Psoas muscle (tissue), 7 donors: ENCODE measurements at regions not wholly inside any gene's neighbourhood (a gene's known extent, or its start where the extent isn't known, plus 50 kb on each side); places are given as distances from the start of the nearest gene placed in this dataset.
A peak's percentile ranks its signal among the peaks of the same experiment; 100 is the strongest.

Source experiments
- ATAC-seq, 4 donors: fragments of 200-7000 bp; cut with Tn5 transposase; one replicate each; pipeline ENCODE4 v1.9.1; 2020; ENCODE audit warnings: moderate library complexity in 3 of 4, mild to moderate bottlenecking in 2 of 4
- DNase-seq, 2 donors: peaks; one replicate each; pipeline ENCODE4 v3.0.0-alpha.2; 2020
- H3K27ac ChIP-seq: fragments of 200-600 bp; one replicate; pipeline ENCODE4 v1.8.0; 2022
- H3K27me3 ChIP-seq, 3 donors: fragments of 200-600 bp in 1 of 3; one replicate each; pipeline versions ENCODE4 v1.6.1 to v1.8.0; 2013 to 2022; ENCODE audit warnings: low read length in 2 of 3, mild to moderate bottlenecking in 2 of 3, moderate library complexity in 1 of 3; ENCODE audit not compliant: insufficient read depth in 3 of 3
- H3K36me3 ChIP-seq, 2 donors: fragments of 200-600 bp in 1 of 2; one replicate each; pipeline versions ENCODE4 v1.6.1 to v1.8.0; 2013 to 2022; ENCODE audit warnings: low read depth in 1 of 2, mild to moderate bottlenecking in 1 of 2, moderate library complexity in 1 of 2; ENCODE audit not compliant: insufficient read depth in 1 of 2
- H3K4me1 ChIP-seq: fragments of 200-600 bp; one replicate; pipeline ENCODE4 v1.8.0; 2022
- H3K4me3 ChIP-seq: fragments of 200-600 bp; one replicate; pipeline ENCODE4 v1.8.0; 2022; ENCODE audit warnings: mild to moderate bottlenecking
- H3K9me3 ChIP-seq: fragments of 200-600 bp; one replicate; pipeline ENCODE4 v1.8.0; 2022
- WGBS, 3 donors: extraction: QIAGEN DNeasy Blood & Tissue Kit; methylation state at CpG; one replicate each; pipeline versions ENCODE4 v1.1.6 to v1.1.7; 2013; 5-methylcytosine and 5-hydroxymethylcytosine counted together
- intact Hi-C, 2 donors: fragments of 100-400 bp; cut with DNase I; formaldehyde crosslinking; loops; one replicate each; pipeline versions ENCODE4 v1.11.0 to v1.14.2; 2022
- TF ChIP-seq, protein P1 (sequence below): fragments of 200-600 bp; IDR thresholded peaks from one replicate; pipeline ENCODE4 v1.8.0; 2022; ENCODE audit warnings: antibody characterized with exemption
- donor health status: healthy with polysubstance abuse.
- donor health status: DM: no; HTN: no; CAD: no; lungs with moderate emphysema.
- donor health status: Bipolar disorder and iron deficiency.
- donor health status: healthy.
- donor health status: DM: yes; HTN: yes; CAD: no.
- donor health status: DM: no; HTN: no; CAD: no.
- donor health status: DM: yes; HTN: yes; CAD: no.

DNA sequence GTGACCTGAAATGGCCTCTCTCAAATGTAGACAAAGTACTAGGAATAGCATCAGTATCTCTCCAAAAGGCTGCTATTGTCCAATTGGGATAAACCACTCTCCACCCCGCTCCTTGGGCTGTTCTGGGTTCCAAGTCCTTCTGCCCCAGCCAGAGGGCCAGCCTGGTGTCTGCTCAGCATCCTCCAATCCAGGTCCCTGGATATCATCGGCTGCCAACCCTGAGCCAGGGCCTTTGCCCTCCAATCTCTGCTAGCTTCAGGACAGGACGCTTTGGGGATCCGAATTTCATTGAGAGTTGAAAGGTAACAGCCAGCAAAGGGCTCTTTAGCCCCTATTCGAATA lies 119.3 kb upstream of the ADPGK start:
- intact Hi-C loops, result no loop called here
- TF ChIP-seq, protein P1, sequence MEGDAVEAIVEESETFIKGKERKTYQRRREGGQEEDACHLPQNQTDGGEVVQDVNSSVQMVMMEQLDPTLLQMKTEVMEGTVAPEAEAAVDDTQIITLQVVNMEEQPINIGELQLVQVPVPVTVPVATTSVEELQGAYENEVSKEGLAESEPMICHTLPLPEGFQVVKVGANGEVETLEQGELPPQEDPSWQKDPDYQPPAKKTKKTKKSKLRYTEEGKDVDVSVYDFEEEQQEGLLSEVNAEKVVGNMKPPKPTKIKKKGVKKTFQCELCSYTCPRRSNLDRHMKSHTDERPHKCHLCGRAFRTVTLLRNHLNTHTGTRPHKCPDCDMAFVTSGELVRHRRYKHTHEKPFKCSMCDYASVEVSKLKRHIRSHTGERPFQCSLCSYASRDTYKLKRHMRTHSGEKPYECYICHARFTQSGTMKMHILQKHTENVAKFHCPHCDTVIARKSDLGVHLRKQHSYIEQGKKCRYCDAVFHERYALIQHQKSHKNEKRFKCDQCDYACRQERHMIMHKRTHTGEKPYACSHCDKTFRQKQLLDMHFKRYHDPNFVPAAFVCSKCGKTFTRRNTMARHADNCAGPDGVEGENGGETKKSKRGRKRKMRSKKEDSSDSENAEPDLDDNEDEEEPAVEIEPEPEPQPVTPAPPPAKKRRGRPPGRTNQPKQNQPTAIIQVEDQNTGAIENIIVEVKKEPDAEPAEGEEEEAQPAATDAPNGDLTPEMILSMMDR, result no peak
- no peaks in the 10 kb centered on the region for H3K36me3 ChIP-seq
- no peaks in the 10 kb centered on the region for H3K27me3 ChIP-seq
- DNase-seq, result peak in 1 of 2 donors; percentile 56
- no peaks in the 10 kb centered on the region for H3K9me3 ChIP-seq
- peaks cover 18% of the 10 kb centered on the region for H3K4me1 ChIP-seq
- peak in 2 of 4 donors; percentile 51 to 62 for ATAC-seq
- 18 to 42% (median 19%) methylated on average over 5 of the region's 5 CpGs for WGBS, 3 donors
- no peak overlapping the region for H3K4me3 ChIP-seq
- peak overlapping the region; percentile 33 for H3K27ac ChIP-seq

DNA sequence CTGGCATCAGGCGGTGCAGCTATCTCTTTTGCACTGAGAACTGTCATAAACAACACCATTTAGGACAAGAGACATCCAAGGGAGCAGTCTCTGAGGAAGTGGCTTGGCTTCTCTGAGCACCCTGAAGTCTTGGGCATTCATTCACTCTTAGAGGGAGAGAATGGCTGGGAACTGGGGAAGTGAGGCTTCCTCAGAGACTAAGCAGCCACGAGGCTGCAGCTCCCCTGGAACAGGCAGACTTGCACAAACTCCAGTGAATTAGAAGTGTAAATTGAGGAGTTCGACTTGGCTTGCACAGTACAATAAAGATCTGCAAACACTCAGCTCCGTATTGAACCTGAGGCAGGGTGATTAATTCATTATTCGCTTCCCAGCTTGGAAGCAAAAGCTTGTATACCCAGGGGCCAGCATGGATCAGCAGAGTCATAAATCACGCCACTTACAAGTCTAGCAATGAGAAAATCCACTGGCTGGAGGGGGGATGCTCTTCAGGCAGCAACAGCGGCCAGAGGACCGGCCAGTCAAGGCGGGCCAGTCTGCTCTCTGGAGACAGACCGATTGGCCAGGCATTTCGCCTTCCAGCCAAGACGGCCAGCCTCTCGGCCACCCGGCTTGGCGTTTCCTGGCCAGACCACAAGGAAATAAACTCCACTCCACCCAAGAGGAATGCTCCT lies 118.8 kb upstream of the ADPGK start:
- TF ChIP-seq, protein P1, result peak; percentile 4
- 7 to 18% (median 7%) methylated on average over 15 of the region's 15 CpGs for WGBS, 3 donors
- ATAC-seq, result peak; percentile 89 to 99 (median 94)
- no peaks in the 10 kb centered on the region for H3K36me3 ChIP-seq
- no peaks in the 10 kb centered on the region for H3K27me3 ChIP-seq
- H3K4me3 ChIP-seq, result no peak overlapping the region
- intact Hi-C loops, result no loop called here
- peak; percentile 66 to 86 for DNase-seq
- H3K27ac ChIP-seq, result peak overlapping the region; percentile 33
- no peaks in the 10 kb centered on the region for H3K9me3 ChIP-seq
- peaks cover 18% of the 10 kb centered on the region for H3K4me1 ChIP-seq

DNA sequence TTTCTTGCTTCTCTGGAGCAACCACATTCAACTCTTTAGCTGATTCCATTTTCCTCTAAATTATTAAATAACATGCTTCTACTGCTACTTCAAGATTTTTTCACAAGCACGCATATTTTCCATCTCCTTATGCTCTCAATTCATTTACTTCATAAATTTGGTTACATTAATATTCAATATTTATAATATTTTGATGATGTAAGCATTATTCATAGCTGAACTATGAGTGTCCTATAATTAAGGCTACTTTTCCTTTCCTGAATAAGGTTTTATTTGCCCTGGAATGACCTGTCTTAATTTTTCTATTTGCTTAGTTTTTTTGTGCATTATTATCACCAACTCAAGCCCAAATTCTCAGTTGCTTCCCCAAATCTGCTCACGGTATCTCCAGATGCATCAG lies 109.4 kb upstream of the ADPGK start:
- H3K27ac ChIP-seq, result no peak overlapping the region
- ATAC-seq, result no peak
- DNase-seq, result no peak
- no peaks in the 10 kb centered on the region for H3K9me3 ChIP-seq
- H3K36me3 ChIP-seq, result no peaks in the 10 kb centered on the region
- no peaks in the 10 kb centered on the region for H3K4me1 ChIP-seq
- intact Hi-C loops, result no loop called here
- WGBS, 3 donors, result 90 to 94% (median 93%) methylated on average over 2 of the region's 2 CpGs
- TF ChIP-seq, protein P1, result no peak
- H3K4me3 ChIP-seq, result no peak overlapping the region
- no peaks in the 10 kb centered on the region for H3K27me3 ChIP-seq

DNA sequence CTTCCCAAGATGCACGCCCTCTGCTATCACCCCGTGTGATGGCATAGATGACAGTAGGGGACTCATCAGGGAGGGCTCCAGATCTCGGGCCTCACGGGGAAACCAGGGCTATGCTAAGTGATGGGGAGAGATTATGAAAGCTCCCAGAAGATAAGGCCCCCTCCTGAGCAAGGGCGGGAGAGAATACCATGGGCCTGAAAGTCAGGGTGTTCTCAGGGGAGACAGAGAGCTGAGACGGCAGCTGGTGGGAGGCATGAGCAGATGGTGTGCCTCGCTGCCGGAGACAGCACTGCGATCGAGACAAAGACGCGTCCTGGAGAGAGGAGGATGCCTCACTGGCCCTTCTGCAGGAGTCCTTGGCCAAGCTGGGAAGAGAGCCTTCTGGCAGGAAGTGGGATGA lies 106.5 kb upstream of the ADPGK start:
- Histone ChIP-seq H3K4me1 (no peaks in the 10 kb centered on the region), H3K36me3 (no peaks in the 10 kb centered on the region), H3K27ac (no peak overlapping the region), H3K9me3 (peaks cover under 1% of the 10 kb centered on the region), H3K27me3 (no peaks in the 10 kb centered on the region), H3K4me3 (no peak overlapping the region)
- intact Hi-C loops, result no loop called here
- ATAC-seq, result no peak
- TF ChIP-seq, protein P1, result no peak
- WGBS, 3 donors, result 35 to 48% (median 39%) methylated on average over 12 of the region's 12 CpGs
- no peak for DNase-seq

DNA sequence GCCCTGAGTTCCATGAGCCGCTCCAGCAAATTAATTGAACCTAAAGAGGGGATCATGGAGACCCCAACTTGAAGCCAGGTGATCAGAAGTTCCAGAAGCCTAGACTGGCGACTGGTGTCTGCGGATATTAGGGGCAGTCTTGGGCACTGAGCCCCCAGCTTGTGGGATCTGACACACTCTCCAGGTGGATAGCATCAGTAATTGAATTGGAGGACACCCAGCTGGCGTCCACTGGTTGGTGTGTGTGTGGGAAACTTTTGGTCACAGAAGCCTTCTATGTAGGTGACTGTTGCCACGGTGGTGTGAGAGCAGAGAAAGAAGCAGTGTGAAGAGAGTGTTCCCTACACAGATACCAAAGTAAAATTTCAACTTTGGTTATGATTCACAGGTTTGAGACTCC lies 106.0 kb upstream of the ADPGK start:
- ATAC-seq, result no peak

More for the DNA sequence above, 106.0 kb upstream of the ADPGK start:
- Histone ChIP-seq H3K27me3 (no peaks in the 10 kb centered on the region), H3K36me3 (no peaks in the 10 kb centered on the region), H3K4me1 (no peaks in the 10 kb centered on the region), H3K4me3 (no peak overlapping the region), H3K27ac (no peak overlapping the region), H3K9me3 (peaks cover 4% of the 10 kb centered on the region)
- no peak for DNase-seq
- 83 to 87% (median 87%) methylated on average over 5 of the region's 5 CpGs for WGBS, 3 donors
- intact Hi-C loops, result no loop called here
- TF ChIP-seq, protein P1, result no peak
